Nephron progenitor cell (in vitro differentiated cells): ENCODE measurements at regions not wholly inside any gene's neighbourhood (a gene's known extent, or its start where the extent isn't known, plus 50 kb on each side); places are given as distances from the start of the nearest gene placed in this dataset.

Experiments used
- DNase-seq: peaks from one replicate; pipeline ENCODE4 v3.0.0; 2021
- H3K27ac Mint-ChIP-seq: 2 replicates; pipeline ENCODE4 v1.8.0; 2021; ENCODE audit warnings: mild to moderate bottlenecking, moderate library complexity, mixed read lengths
- H3K27me3 Mint-ChIP-seq: 2 replicates; pipeline ENCODE4 v1.8.0; 2021; ENCODE audit warnings: mild to moderate bottlenecking, low read depth, mixed read lengths; ENCODE audit not compliant: poor library complexity
- H3K36me3 Mint-ChIP-seq: 2 replicates; pipeline ENCODE4 v1.8.0; 2021; ENCODE audit warnings: low read depth, mixed read lengths
- H3K4me1 Mint-ChIP-seq: 2 replicates; pipeline ENCODE4 v1.8.0; 2021; ENCODE audit warnings: mixed read lengths
- H3K4me3 Mint-ChIP-seq: 2 replicates; pipeline ENCODE4 v1.8.0; 2021; ENCODE audit warnings: mild to moderate bottlenecking, moderate library complexity, mixed read lengths
- H3K9me3 Mint-ChIP-seq: 2 replicates; pipeline ENCODE4 v1.8.0; 2021; ENCODE audit warnings: mild to moderate bottlenecking, moderate library complexity, mixed read lengths
- CTCF ChIP-seq: fragments of 200-600 bp; sonication (generic); IDR thresholded peaks from 2 replicates; pipeline ENCODE4 v1.5.0; 2021; ENCODE audit warnings: antibody characterized with exemption

DNA sequence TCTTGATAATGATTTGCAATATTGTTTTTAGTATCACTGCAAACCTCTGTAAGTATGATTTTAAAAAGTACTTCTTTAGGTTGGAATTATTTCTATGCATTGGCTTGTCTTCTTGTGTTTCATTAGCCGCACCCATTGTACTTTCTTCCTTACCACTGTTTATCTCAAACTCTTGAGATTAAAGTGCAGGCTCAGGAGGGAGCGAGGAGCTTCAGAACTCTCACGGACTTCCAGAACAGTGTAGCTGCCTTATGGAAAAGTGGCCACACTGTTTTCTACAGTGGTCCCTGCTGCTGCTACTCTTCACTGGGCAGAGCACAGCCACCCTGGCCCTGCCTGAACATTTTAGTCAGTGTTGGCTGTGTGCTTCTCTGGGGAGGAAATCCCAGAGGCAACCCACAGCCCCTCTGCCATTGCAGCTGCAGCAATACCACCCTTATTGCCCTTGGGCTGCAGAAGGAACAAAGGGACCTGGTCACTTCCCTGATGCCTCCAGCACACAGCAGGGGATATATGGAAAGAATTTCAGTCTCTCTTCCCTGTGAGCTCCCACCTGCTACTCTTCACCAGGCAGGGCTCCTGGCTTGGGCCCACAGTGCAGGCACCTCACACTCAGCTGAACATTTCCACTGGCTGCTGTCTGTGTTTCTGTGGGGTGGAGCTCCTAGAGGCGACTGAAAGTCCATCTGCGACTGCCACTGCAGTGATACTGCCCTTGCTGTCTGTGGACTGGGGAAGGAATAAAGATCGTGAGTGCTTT lies 91.7 kb upstream of the MAP3K4 start:
- Mint-ChIP-seq H3K9me3 (no peaks in the 10 kb centered on the region), H3K27me3 (peaks cover 7% of the 10 kb centered on the region), H3K4me3 (no peak overlapping the region), H3K4me1 (peaks cover 11% of the 10 kb centered on the region), H3K27ac (no peak overlapping the region), H3K36me3 (no peaks in the 10 kb centered on the region)
- TF ChIP-seq CTCF: no peak
- DNase-seq: no peak

- no peak for TF ChIP-seq CTCF
- no peak overlapping the region for H3K4me3 Mint-ChIP-seq
- H3K27ac Mint-ChIP-seq: no peak overlapping the region
- DNase-seq: no peak
- no peaks in the 10 kb centered on the region for H3K36me3 Mint-ChIP-seq
- peaks cover 46% of the 10 kb centered on the region for H3K9me3 Mint-ChIP-seq
- no peaks in the 10 kb centered on the region for H3K4me1 Mint-ChIP-seq
- peaks cover 4% of the 10 kb centered on the region for H3K27me3 Mint-ChIP-seq
These were observed 79.6 kb upstream of the MAP3K4 start for GRCh38 chr6:160911949-160912348.

DNA sequence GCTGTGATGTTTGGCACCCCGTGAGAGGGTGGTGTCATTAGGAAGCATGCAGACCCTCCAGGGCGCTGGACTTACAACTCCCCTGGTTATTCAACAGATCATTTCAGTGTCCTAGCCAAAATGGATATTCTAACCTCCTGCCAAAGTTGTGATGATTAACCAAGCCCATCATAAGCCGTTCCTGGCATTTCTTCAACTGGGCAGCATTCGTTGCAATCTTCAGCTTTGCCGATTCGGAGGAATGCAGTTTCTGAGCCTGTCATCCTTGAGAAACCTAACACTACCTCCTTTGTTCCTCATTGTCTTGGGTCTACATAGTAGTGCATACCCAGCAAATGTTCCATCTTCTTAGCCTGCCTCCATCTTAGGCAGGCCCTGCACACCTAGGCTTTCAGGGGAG lies 79.2 kb upstream of the MAP3K4 start:
- H3K27ac Mint-ChIP-seq: no peak overlapping the region
- no peaks in the 10 kb centered on the region for H3K4me1 Mint-ChIP-seq
- H3K27me3 Mint-ChIP-seq: peaks cover 4% of the 10 kb centered on the region
- DNase-seq: no peak
- H3K9me3 Mint-ChIP-seq: peaks cover 42% of the 10 kb centered on the region
- H3K4me3 Mint-ChIP-seq: no peak overlapping the region
- no peaks in the 10 kb centered on the region for H3K36me3 Mint-ChIP-seq
- TF ChIP-seq CTCF: no peak

DNA sequence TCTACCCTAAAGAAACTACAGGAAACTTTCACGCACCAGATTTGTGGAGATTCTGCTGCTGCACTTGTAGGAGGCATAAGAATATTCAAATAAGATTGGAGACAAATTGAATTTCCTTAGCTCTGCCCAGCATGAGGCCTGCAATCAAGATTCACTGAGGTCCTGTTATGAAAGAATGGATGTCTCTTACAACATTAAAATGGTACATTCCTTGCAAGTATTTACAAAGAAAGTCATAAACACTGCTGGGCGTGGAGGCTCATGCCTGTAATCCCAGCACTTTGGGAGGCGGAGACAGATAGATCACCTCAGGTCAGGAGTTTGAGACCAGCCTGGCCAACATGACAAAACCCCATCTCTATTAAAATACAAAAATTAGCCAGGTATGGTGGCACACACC lies 74.0 kb upstream of the MAP3K4 start:
- no peak overlapping the region for H3K27ac Mint-ChIP-seq
- no peaks in the 10 kb centered on the region for H3K4me1 Mint-ChIP-seq
- peaks cover 9% of the 10 kb centered on the region for H3K27me3 Mint-ChIP-seq
- no peak for DNase-seq
- no peak overlapping the region for H3K4me3 Mint-ChIP-seq
- peaks cover 36% of the 10 kb centered on the region for H3K9me3 Mint-ChIP-seq
- TF ChIP-seq CTCF: no peak
- no peaks in the 10 kb centered on the region for H3K36me3 Mint-ChIP-seq

- DNase-seq: no peak
- Mint-ChIP-seq H3K4me1 (no peaks in the 10 kb centered on the region), H3K27me3 (peaks cover 9% of the 10 kb centered on the region), H3K36me3 (no peaks in the 10 kb centered on the region), H3K9me3 (peaks cover 14% of the 10 kb centered on the region), H3K4me3 (no peak overlapping the region), H3K27ac (no peak overlapping the region)
- TF ChIP-seq CTCF: no peak
These were observed 71.7 kb upstream of the MAP3K4 start for GRCh38 chr6:160919723-160920440.
